Neuronal stem cell (in vitro differentiated cells): ENCODE measurements at regions not wholly inside any gene's neighbourhood (a gene's known extent, or its start where the extent isn't known, plus 50 kb on each side); places are given as distances from the start of the nearest gene placed in this dataset.

Experiments
- DNase-seq: peaks from one replicate; pipeline ENCODE4 v3.0.0-alpha.2; 2013; ENCODE audit warnings: low spot score
- H2AFZ ChIP-seq: one replicate; pipeline ENCODE4 v1.6.1; 2013; ENCODE audit warnings: mild to moderate bottlenecking, low read length, inconsistent platforms
- H2AK5ac ChIP-seq: 2 replicates; pipeline ENCODE4 v1.6.1; 2013; ENCODE audit warnings: low read depth, mild to moderate bottlenecking, inconsistent platforms, low read length, moderate library complexity, mixed read lengths
- H2BK120ac ChIP-seq: 2 replicates; pipeline ENCODE4 v1.6.1; 2013; ENCODE audit warnings: low read depth, mild to moderate bottlenecking, inconsistent platforms, low read length, moderate library complexity, mixed read lengths
- H2BK12ac ChIP-seq: one replicate; pipeline ENCODE4 v1.6.1; 2013; ENCODE audit warnings: low read length, inconsistent platforms
- H2BK15ac ChIP-seq: 2 replicates; pipeline ENCODE4 v1.6.1; 2013; ENCODE audit warnings: mild to moderate bottlenecking, low read length, inconsistent platforms, mixed read lengths
- H2BK5ac ChIP-seq: one replicate; pipeline ENCODE4 v1.6.1; 2013; ENCODE audit warnings: inconsistent platforms, mild to moderate bottlenecking, low read length, moderate library complexity
- H3K14ac ChIP-seq: one replicate; pipeline ENCODE4 v1.6.1; 2013; ENCODE audit warnings: low read length, inconsistent platforms
- H3K18ac ChIP-seq: 2 replicates; pipeline ENCODE4 v1.6.1; 2013; ENCODE audit warnings: low read length, inconsistent platforms
- H3K23ac ChIP-seq: 2 replicates; pipeline ENCODE4 v1.6.1; 2013; ENCODE audit warnings: low read depth, mild to moderate bottlenecking, mixed read lengths, low read length, inconsistent platforms; ENCODE audit not compliant: poor library complexity
- H3K27ac ChIP-seq: replicated peaks from 3 replicates; pipeline ENCODE4 v1.5.1; 2013; ENCODE audit warnings: low read length, inconsistent platforms
- H3K27me3 ChIP-seq, 3 experiments: 2 replicates each; pipeline ENCODE4 v1.6.1; 2013; ENCODE audit warnings: low read length in 3 of 3, mild to moderate bottlenecking in 2 of 3, inconsistent platforms in 1 of 3, low read depth in 1 of 3, mixed read lengths in 1 of 3, moderate library complexity in 1 of 3; ENCODE audit not compliant: control insufficient read depth in 3 of 3, insufficient read depth in 3 of 3
- H3K36me3 ChIP-seq, 2 donors: replicated peaks in 1 of 2; 2 replicates each; pipeline ENCODE4 v1.6.1; 2013; ENCODE audit warnings: low read length in 2 of 2; ENCODE audit not compliant: control insufficient read depth in 2 of 2, insufficient read depth in 2 of 2
- H3K4ac ChIP-seq: 2 replicates; pipeline ENCODE4 v1.6.1; 2013; ENCODE audit warnings: inconsistent platforms, mild to moderate bottlenecking, low read length, moderate library complexity
- H3K4me1 ChIP-seq, 2 donors: 1 replicate in 1 of 2; 2 replicates in 1 of 2; pipeline ENCODE4 v1.6.1; 2013; ENCODE audit warnings: low read length in 2 of 2, low read depth in 1 of 2; ENCODE audit not compliant: control insufficient read depth in 2 of 2, insufficient read depth in 1 of 2
- H3K4me2 ChIP-seq: one replicate; pipeline ENCODE4 v1.6.1; 2013; ENCODE audit warnings: mild to moderate bottlenecking, low read length, inconsistent platforms; ENCODE audit not compliant: insufficient read depth, poor library complexity, severe bottlenecking
- H3K4me3 ChIP-seq, 2 donors: 2 replicates each; pipeline ENCODE4 v1.5.1; 2013; ENCODE audit warnings: low read length in 2 of 2, mild to moderate bottlenecking in 2 of 2, inconsistent platforms in 1 of 2, moderate library complexity in 1 of 2
- H3K79me1 ChIP-seq: one replicate; pipeline ENCODE4 v1.6.1; 2013; ENCODE audit warnings: low read depth, mild to moderate bottlenecking, inconsistent platforms, low read length, moderate library complexity
- H3K9ac ChIP-seq: one replicate; pipeline ENCODE4 v1.6.1; 2013; ENCODE audit warnings: mild to moderate bottlenecking, low read depth, low read length, inconsistent platforms; ENCODE audit not compliant: poor library complexity
- H3K9me3 ChIP-seq, 2 donors: replicated peaks in 1 of 2; 2 replicates each; pipeline versions ENCODE3 to v1.6.1; 2013; ENCODE audit warnings: low read length in 2 of 2, mild to moderate bottlenecking in 2 of 2, inconsistent platforms in 1 of 2, low read depth in 1 of 2, mixed read lengths in 1 of 2, moderate library complexity in 1 of 2; ENCODE audit not compliant: control insufficient read depth in 2 of 2, insufficient read depth in 1 of 2
- H4K8ac ChIP-seq: one replicate; pipeline ENCODE4 v1.6.1; 2013; ENCODE audit warnings: low read depth, mild to moderate bottlenecking, inconsistent platforms, low read length, moderate library complexity
- H4K91ac ChIP-seq: one replicate; pipeline ENCODE4 v1.6.1; 2013; ENCODE audit warnings: low read length, low read depth, mild to moderate bottlenecking, inconsistent platforms; ENCODE audit not compliant: poor library complexity
- WGBS, 2 donors: extraction: QIAGEN DNeasy Blood & Tissue Kit; methylation state at CpG; one replicate each; pipeline ENCODE4 v1.1.7; 2013; ENCODE audit warnings: missing lambda C conversion rate in 2 of 2, mixed read lengths in 1 of 2; ENCODE audit not compliant: insufficient read length in 2 of 2, insufficient replicate concordance in 1 of 2; ENCODE audit errors: extremely low coverage in 2 of 2; 5-methylcytosine and 5-hydroxymethylcytosine counted together

DNA sequence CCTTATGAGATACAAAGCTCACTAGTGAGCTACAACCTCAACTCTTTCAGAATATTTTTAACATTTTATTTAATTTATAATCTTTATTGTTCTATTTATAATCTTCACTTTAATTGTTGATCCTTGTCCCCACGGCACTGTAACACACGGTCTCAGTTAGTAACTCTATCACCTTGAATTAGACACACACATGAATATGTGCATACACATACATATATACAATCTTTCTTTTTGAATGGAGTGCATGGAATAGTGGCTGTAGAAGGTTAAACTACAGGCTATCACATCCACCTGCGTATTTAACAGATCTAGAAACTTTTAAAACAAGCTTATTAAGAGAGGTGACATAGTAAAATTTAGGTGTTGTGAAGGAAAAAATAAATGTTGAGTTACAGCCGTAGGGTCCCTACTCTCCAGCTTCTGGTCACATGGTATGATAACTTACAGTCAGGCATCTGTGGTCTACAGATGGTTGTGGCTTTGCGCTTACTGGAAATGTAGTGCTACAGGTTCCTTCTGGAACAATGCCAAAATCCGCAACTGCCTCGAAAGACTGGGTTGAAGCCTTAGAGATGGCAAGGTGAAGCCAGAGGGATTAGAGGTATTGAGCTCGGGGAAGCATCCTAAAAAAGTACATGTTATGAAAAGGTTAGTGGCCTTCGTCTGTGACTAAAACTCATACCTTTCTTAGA is 1324.1 kb upstream of the SLC39A10 start:
- H3K18ac ChIP-seq = no peak overlapping the region
- H4K91ac ChIP-seq = no peak overlapping the region
- no peaks in the 10 kb centered on the region for H3K36me3 ChIP-seq
- no peak overlapping the region for H2BK12ac ChIP-seq
- no peak overlapping the region for H2AFZ ChIP-seq
- H2BK15ac ChIP-seq = no peak overlapping the region
- no peak overlapping the region for H4K8ac ChIP-seq
- no peak overlapping the region for H3K14ac ChIP-seq
- no peak overlapping the region for H3K27ac ChIP-seq
- WGBS, 2 donors = no CpG with 5 or more reads among the region's 9 CpGs
- no peaks in the 10 kb centered on the region for H3K27me3 ChIP-seq
- no peak overlapping the region for H2AK5ac ChIP-seq
- H3K9me3 ChIP-seq = peaks cover 0 to 2% of the 10 kb centered on the region in 2 donors
- H3K4me2 ChIP-seq = no peak overlapping the region
- H3K9ac ChIP-seq = no peak overlapping the region
- no peak overlapping the region for H2BK120ac ChIP-seq
- DNase-seq = no peak
- H3K79me1 ChIP-seq = no peaks in the 10 kb centered on the region
- no peak overlapping the region for H3K23ac ChIP-seq
- H3K4me1 ChIP-seq = no peaks in the 10 kb centered on the region
- H3K4me3 ChIP-seq = no peak overlapping the region
- no peak overlapping the region for H2BK5ac ChIP-seq
- no peak overlapping the region for H3K4ac ChIP-seq

DNA sequence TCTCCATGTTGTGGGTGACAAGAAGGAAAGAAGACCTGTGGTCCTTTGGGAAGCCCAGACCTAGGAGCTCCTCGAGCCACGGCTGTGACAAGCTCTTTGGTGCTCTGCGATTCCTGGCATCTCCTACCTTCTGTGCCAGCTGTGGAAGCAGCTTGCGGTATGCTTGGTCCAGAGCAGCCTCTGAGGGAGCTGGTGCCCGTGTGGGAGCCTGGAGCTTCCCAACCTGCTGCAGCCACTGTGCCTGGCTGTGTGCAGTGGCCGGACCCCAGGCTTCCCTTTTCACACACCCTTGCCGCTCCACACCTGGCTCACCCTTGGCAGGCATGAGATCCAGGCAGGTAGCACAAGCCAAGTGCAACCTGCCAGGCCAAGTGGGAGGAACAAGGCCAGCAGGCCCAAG is 1328.6 kb upstream of the SLC39A10 start:
- Histone ChIP-seq H3K9me3 (peaks cover 0 to 4% of the 10 kb centered on the region in 2 donors), H3K36me3 (no peaks in the 10 kb centered on the region), H4K91ac (no peak overlapping the region), H3K14ac (no peak overlapping the region), H2BK5ac (no peak overlapping the region), H3K4me1 (no peaks in the 10 kb centered on the region), H3K4ac (peak overlapping the region; percentile 53), H3K9ac (no peak overlapping the region), H3K18ac (peak overlapping the region; percentile 38), H2BK15ac (no peak overlapping the region), H2AK5ac (no peak overlapping the region), H3K4me3 (no peak overlapping the region), H3K79me1 (no peaks in the 10 kb centered on the region), H3K27me3 (no peaks in the 10 kb centered on the region), H3K23ac (no peak overlapping the region), H3K27ac (no peak overlapping the region), H4K8ac (no peak overlapping the region), H2BK12ac (peak overlapping the region; percentile 41), H2BK120ac (no peak overlapping the region), H3K4me2 (no peak overlapping the region), H2AFZ (peak overlapping the region; percentile 18)
- WGBS, 2 donors = no CpG with 5 or more reads among the region's 7 CpGs
- DNase-seq = no peak

DNA sequence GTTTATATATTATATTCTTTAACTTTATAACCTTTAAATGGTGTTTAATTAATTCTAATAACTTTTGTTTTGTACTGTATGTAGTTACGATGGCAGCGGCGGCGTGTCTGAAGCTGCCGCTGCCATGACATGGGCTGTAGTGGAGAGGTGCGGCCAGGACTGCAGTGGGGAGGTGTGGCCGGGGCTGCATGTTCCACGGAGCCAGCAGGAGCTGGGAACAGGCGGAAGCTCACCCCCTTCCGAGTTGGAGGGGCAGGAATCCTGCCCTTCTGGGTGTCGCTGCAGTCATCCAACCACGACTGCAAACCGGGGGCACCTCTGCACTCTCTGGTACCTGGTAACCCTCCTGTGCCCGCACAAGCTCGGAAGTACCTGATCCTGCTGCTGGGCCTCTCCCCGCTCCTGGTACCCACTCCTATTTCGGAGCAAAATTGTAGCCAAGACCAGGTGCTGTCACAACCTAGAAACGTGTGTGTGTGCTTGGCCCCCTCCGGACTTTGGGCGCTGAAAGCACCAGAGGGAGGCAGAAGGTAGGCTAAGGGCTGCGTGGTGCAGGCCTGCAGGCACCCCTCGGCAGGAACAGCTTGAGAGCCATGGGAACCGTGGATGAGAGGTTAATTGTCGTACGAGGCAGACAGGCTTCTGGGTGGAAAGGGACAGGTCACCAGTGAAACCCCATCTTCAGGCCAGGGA is 1329.7 kb upstream of the SLC39A10 start:
- WGBS, 2 donors = no CpG with 5 or more reads among the region's 25 CpGs
- Histone ChIP-seq H3K9ac (no peak overlapping the region), H2AK5ac (no peak overlapping the region), H2BK15ac (no peak overlapping the region), H2BK120ac (no peak overlapping the region), H2BK5ac (no peak overlapping the region), H2AFZ (no peak overlapping the region), H3K14ac (peak overlapping the region; percentile 75), H2BK12ac (no peak overlapping the region), H4K8ac (no peak overlapping the region), H3K4me3 (no peak overlapping the region), H3K18ac (peak overlapping the region; percentile 31), H3K4ac (no peak overlapping the region), H3K4me2 (no peak overlapping the region), H3K36me3 (no peaks in the 10 kb centered on the region), H3K9me3 (peaks cover 0 to 4% of the 10 kb centered on the region in 2 donors), H3K23ac (no peak overlapping the region), H3K27me3 (no peaks in the 10 kb centered on the region), H4K91ac (no peak overlapping the region), H3K27ac (no peak overlapping the region), H3K79me1 (no peaks in the 10 kb centered on the region), H3K4me1 (no peaks in the 10 kb centered on the region)
- no peak for DNase-seq

DNA sequence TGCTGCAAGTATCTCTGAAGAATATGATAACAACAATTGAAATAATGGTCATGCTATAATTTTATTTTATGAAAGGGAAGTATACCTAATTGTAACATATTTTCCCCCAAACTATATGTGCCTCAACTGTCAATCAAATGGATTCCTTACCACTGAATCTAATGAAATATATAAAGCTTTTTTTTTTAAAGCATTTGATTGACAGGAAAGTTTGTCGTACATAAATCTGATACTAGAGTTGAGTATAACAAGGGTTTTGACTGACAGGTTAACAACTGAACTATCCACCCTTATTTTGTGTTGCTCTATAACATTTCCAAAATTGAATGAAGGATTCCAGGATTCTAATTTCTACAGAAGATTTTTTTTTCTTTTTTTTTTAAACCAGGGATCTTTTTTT is 1333.3 kb upstream of the SLC39A10 start:
- Histone ChIP-seq H4K8ac (no peak overlapping the region), H2BK12ac (no peak overlapping the region), H3K14ac (no peak overlapping the region), H3K9me3 (peaks cover 0 to 4% of the 10 kb centered on the region in 2 donors), H2AK5ac (no peak overlapping the region), H3K27ac (no peak overlapping the region), H3K36me3 (no peaks in the 10 kb centered on the region), H2BK5ac (no peak overlapping the region), H3K4ac (no peak overlapping the region), H2BK120ac (no peak overlapping the region), H3K4me2 (no peak overlapping the region), H3K79me1 (no peaks in the 10 kb centered on the region), H3K23ac (no peak overlapping the region), H3K27me3 (no peaks in the 10 kb centered on the region), H2BK15ac (no peak overlapping the region), H3K4me3 (no peak overlapping the region), H3K9ac (no peak overlapping the region), H2AFZ (no peak overlapping the region), H4K91ac (no peak overlapping the region), H3K4me1 (no peaks in the 10 kb centered on the region), H3K18ac (no peak overlapping the region)
- no peak for DNase-seq
- WGBS, 2 donors = no CpG with 5 or more reads among the region's 1 CpG
